Neural progenitor cell (in vitro differentiated cells): ENCODE measurements at regions not wholly inside any gene's neighbourhood (a gene's known extent, or its start where the extent isn't known, plus 50 kb on each side); places are given as distances from the start of the nearest gene placed in this dataset.

Source experiments
- CTCF ChIP-seq: fragments of 200-600 bp; sonication (generic); IDR thresholded peaks from 2 replicates; pipeline ENCODE4 v1.5.1; 2017; ENCODE audit warnings: antibody characterized with exemption, mild to moderate bottlenecking
- EZH2phosphoT487 ChIP-seq: fragments of 200-600 bp; sonication (generic); IDR thresholded peaks from 2 replicates; pipeline ENCODE4 v1.6.1; 2017; ENCODE audit warnings: antibody characterized with exemption

GRCh38 chr4:123624959-123625358 lies 228.4 kb downstream of the SPRY1 start:
- no peak for TF ChIP-seq CTCF
- TF ChIP-seq EZH2phosphoT487: no peak
